ENCODE measurements at regions not wholly inside any gene's neighbourhood (a gene's known extent, or its start where the extent isn't known, plus 50 kb on each side); places are given as distances from the start of the nearest gene placed in this dataset.
A peak's percentile ranks its signal among the peaks of the same experiment; 100 is the strongest.

DNA sequence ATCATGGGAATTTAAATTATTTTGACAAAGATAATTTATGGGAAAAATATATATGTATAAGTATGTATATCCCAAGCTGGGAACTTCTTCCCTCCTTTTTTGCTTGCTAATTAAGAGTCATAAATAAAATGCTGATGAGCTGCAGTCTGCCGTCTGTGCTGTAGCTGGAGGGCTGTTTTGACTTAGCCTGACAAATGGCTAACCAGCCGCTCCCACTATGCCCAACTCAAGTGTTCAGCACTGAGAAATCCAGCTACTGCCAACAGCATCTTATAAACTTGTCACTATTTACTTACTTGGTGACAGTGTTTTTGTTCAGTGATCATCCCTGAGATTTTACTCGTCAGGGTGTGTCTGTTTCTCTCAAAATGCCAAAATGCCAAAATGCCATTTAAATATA is 171.2 kb upstream of the PGRMC2 start:
- Histone ChIP-seq H3K79me2 (no peaks in the 10 kb centered on the region), H3K4me2 (no peak overlapping the region), H3K4me3 (no peak overlapping the region), H4K20me1 (ENCODE audit: insufficient read depth, poor library complexity, severe bottlenecking) (no peaks in the 10 kb centered on the region), H3K4me1 (ENCODE audit: insufficient read depth) (peaks cover 21% of the 10 kb centered on the region), H3K36me3 (replicated peaks; ENCODE audit: insufficient read depth, low read depth) (no peaks in the 10 kb centered on the region), H2AFZ (no peak overlapping the region), H3K27me3 (no peaks in the 10 kb centered on the region), H3K27ac (no peak overlapping the region), H3K9me2 (replicated peaks; ENCODE audit: insufficient read depth) (no peaks in the 10 kb centered on the region), H3K9me3 (ENCODE audit: low read depth) (no peaks in the 10 kb centered on the region)
- TF ChIP-seq EZH2phosphoT487 (IDR thresholded peaks at IDR 0.05; ENCODE audit: low read depth, severe bottlenecking, unreplicated experiment) (no peak), EZH2 (IDR thresholded peaks at IDR 0.05; ENCODE audit: borderline replicate concordance) (no peak)
- TF ChIP-seq, protein P1, sequence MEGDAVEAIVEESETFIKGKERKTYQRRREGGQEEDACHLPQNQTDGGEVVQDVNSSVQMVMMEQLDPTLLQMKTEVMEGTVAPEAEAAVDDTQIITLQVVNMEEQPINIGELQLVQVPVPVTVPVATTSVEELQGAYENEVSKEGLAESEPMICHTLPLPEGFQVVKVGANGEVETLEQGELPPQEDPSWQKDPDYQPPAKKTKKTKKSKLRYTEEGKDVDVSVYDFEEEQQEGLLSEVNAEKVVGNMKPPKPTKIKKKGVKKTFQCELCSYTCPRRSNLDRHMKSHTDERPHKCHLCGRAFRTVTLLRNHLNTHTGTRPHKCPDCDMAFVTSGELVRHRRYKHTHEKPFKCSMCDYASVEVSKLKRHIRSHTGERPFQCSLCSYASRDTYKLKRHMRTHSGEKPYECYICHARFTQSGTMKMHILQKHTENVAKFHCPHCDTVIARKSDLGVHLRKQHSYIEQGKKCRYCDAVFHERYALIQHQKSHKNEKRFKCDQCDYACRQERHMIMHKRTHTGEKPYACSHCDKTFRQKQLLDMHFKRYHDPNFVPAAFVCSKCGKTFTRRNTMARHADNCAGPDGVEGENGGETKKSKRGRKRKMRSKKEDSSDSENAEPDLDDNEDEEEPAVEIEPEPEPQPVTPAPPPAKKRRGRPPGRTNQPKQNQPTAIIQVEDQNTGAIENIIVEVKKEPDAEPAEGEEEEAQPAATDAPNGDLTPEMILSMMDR (IDR thresholded peaks at IDR 0.05; ENCODE audit: poor library complexity) = no peak
- no peak for DNase-seq (ENCODE audit: low spot score)
- 68% methylated on average over 3 of the region's 3 CpGs for WGBS (ENCODE audit: low lambda C conversion rate, missing lambda C conversion rate)

DNA sequence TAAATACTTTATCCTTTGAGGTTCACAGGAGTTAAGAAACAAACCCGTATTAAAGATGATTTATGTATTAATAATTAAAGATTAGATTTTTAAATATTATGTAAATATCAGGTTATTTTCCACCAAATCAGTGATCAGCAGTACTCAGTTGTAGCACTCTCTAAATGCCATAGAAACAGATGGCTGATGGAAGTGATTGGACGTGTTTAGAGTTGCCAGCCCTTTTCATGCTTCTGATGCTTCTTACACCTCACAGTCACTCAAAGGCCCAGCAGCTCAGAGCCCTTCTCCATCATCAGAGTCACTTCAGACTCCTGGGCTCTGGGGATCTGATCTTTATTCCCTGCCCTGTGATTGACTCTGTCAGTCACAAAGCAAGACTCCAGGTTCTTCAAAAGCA is 170.1 kb upstream of the PGRMC2 start:
- Histone ChIP-seq H3K9me2 (replicated peaks; ENCODE audit: insufficient read depth) (no peaks in the 10 kb centered on the region), H2AFZ (no peak overlapping the region), H3K4me2 (no peak overlapping the region), H3K4me3 (no peak overlapping the region), H3K36me3 (replicated peaks; ENCODE audit: insufficient read depth, low read depth) (no peaks in the 10 kb centered on the region), H3K27ac (no peak overlapping the region), H3K9me3 (ENCODE audit: low read depth) (no peaks in the 10 kb centered on the region), H3K79me2 (no peaks in the 10 kb centered on the region), H3K4me1 (ENCODE audit: insufficient read depth) (peaks cover 21% of the 10 kb centered on the region), H4K20me1 (ENCODE audit: insufficient read depth, poor library complexity, severe bottlenecking) (no peaks in the 10 kb centered on the region), H3K27me3 (no peaks in the 10 kb centered on the region)
- no peak for DNase-seq (ENCODE audit: low spot score)
- no peak for TF ChIP-seq EZH2phosphoT487 (IDR thresholded peaks at IDR 0.05; ENCODE audit: low read depth, severe bottlenecking, unreplicated experiment)
- TF ChIP-seq, protein P1 (IDR thresholded peaks at IDR 0.05; ENCODE audit: poor library complexity) = no peak
- no peak for TF ChIP-seq EZH2 (IDR thresholded peaks at IDR 0.05; ENCODE audit: borderline replicate concordance)
- WGBS (ENCODE audit: low lambda C conversion rate, missing lambda C conversion rate) = 88% methylated on average over 2 of the region's 2 CpGs

DNA sequence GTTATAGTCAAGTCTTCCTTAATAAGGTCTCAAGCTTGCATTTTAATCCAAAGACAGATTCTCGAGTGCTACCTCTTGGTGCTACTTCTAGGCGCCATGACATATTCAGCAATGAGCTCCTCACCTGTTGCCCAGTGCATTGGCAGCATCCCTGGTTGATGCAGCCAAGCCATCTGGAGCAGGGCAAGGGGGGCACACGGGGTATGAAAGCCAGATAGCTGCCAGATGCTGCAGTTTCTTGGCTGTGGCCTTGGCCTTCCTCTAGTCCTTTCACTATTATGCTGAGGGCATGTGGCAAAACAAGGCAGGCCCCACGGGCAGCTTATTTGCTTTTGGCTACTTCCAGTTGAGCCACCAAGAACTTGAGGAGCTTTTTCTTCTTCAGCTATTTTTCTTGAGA is 168.6 kb upstream of the PGRMC2 start:
- 90% methylated on average over 4 of the region's 4 CpGs for WGBS (ENCODE audit: low lambda C conversion rate, missing lambda C conversion rate)
- no peak for TF ChIP-seq EZH2phosphoT487 (IDR thresholded peaks at IDR 0.05; ENCODE audit: low read depth, severe bottlenecking, unreplicated experiment)
- no peak for TF ChIP-seq EZH2 (IDR thresholded peaks at IDR 0.05; ENCODE audit: borderline replicate concordance)
- TF ChIP-seq, protein P1 (IDR thresholded peaks at IDR 0.05; ENCODE audit: poor library complexity) = no peak
- Histone ChIP-seq H2AFZ (no peak overlapping the region), H3K27me3 (no peaks in the 10 kb centered on the region), H3K27ac (no peak overlapping the region), H3K79me2 (no peaks in the 10 kb centered on the region), H3K9me3 (ENCODE audit: low read depth) (no peaks in the 10 kb centered on the region), H3K4me2 (no peak overlapping the region), H4K20me1 (ENCODE audit: insufficient read depth, poor library complexity, severe bottlenecking) (no peaks in the 10 kb centered on the region), H3K4me1 (ENCODE audit: insufficient read depth) (peaks cover 11% of the 10 kb centered on the region), H3K36me3 (replicated peaks; ENCODE audit: insufficient read depth, low read depth) (no peaks in the 10 kb centered on the region), H3K4me3 (no peak overlapping the region), H3K9me2 (replicated peaks; ENCODE audit: insufficient read depth) (no peaks in the 10 kb centered on the region)
- DNase-seq (ENCODE audit: low spot score) = no peak

DNA sequence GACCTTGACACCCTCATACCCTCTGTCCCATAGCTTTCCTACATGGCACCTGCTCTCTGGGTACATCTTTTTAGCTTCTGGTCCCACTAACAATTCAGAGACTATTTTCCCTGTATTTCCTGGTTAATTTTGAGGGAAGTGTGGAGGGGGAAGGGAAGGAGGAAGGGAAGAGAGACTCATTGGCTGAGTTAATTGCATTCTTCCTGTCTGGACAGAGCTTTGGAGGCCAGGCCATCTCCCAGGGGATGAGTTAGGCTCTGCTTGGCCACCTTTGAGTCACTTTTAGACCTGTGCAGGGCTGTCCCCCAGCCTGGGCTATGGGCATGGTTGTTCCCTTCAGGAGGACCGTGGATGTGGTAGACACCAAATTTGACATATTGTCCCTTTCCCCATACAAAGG is 167.9 kb upstream of the PGRMC2 start:
- Histone ChIP-seq H3K4me2 (no peak overlapping the region), H2AFZ (no peak overlapping the region), H3K9me3 (ENCODE audit: low read depth) (no peaks in the 10 kb centered on the region), H3K4me1 (ENCODE audit: insufficient read depth) (peaks cover 7% of the 10 kb centered on the region), H3K27ac (peak overlapping the region; percentile 67), H3K79me2 (no peaks in the 10 kb centered on the region), H3K4me3 (no peak overlapping the region), H3K27me3 (no peaks in the 10 kb centered on the region), H4K20me1 (ENCODE audit: insufficient read depth, poor library complexity, severe bottlenecking) (no peaks in the 10 kb centered on the region), H3K9me2 (replicated peaks; ENCODE audit: insufficient read depth) (no peaks in the 10 kb centered on the region), H3K36me3 (replicated peaks; ENCODE audit: insufficient read depth, low read depth) (no peaks in the 10 kb centered on the region)
- DNase-seq (ENCODE audit: low spot score) = no peak
- TF ChIP-seq EZH2 (IDR thresholded peaks at IDR 0.05; ENCODE audit: borderline replicate concordance) = no peak
- TF ChIP-seq EZH2phosphoT487 (IDR thresholded peaks at IDR 0.05; ENCODE audit: low read depth, severe bottlenecking, unreplicated experiment) = no peak
- 100% methylated on average over 1 of the region's 1 CpG for WGBS (ENCODE audit: low lambda C conversion rate, missing lambda C conversion rate)

Measured in hepatocyte (in vitro differentiated cells).